ENCODE measurements at regions not wholly inside any gene's neighbourhood (a gene's known extent, or its start where the extent isn't known, plus 50 kb on each side); places are given as distances from the start of the nearest gene placed in this dataset.

GRCh38 chr6:16849988-16850680 is 88.9 kb upstream of the ATXN1 start:
- TF ChIP-seq POLR2AphosphoS5 (IDR thresholded peaks at IDR 0.05) (no peak), POLR2A (IDR thresholded peaks at IDR 0.05) (no peak)
